Glutamatergic neuron (in vitro differentiated cells): ENCODE measurements at regions not wholly inside any gene's neighbourhood (a gene's known extent, or its start where the extent isn't known, plus 50 kb on each side); places are given as distances from the start of the nearest gene placed in this dataset.

Experiments used
- DNase-seq: peaks from one replicate; pipeline ENCODE4 v3.0.0; 2022
- H3K27ac Mint-ChIP-seq: one replicate; pipeline ENCODE4 v1.8.0; 2020; ENCODE audit warnings: mild to moderate bottlenecking, mixed read lengths, inconsistent platforms; ENCODE audit not compliant: unreplicated experiment
- H3K27me3 Mint-ChIP-seq: one replicate; pipeline ENCODE4 v1.8.0; 2020; ENCODE audit warnings: mild to moderate bottlenecking, moderate library complexity, mixed read lengths, inconsistent platforms; ENCODE audit not compliant: unreplicated experiment
- H3K36me3 Mint-ChIP-seq: one replicate; pipeline ENCODE4 v1.8.0; 2020; ENCODE audit warnings: mild to moderate bottlenecking, mixed read lengths, inconsistent platforms; ENCODE audit not compliant: unreplicated experiment
- H3K4me1 Mint-ChIP-seq: one replicate; pipeline ENCODE4 v1.8.0; 2020; ENCODE audit warnings: mild to moderate bottlenecking, low read depth, mixed read lengths, inconsistent platforms; ENCODE audit not compliant: unreplicated experiment
- H3K4me3 Mint-ChIP-seq: one replicate; pipeline ENCODE4 v1.8.0; 2020; ENCODE audit warnings: mild to moderate bottlenecking, mixed read lengths, inconsistent platforms; ENCODE audit not compliant: unreplicated experiment
- H3K9me3 Mint-ChIP-seq: one replicate; pipeline ENCODE4 v1.8.0; 2020; ENCODE audit warnings: mild to moderate bottlenecking, moderate library complexity, mixed read lengths, inconsistent platforms; ENCODE audit not compliant: unreplicated experiment
- CTCF ChIP-seq: fragments of 200-600 bp; sonication (generic); IDR thresholded peaks from one replicate; pipeline ENCODE4 v1.5.0; 2021; ENCODE audit not compliant: partially characterized antibody, unreplicated experiment

GRCh38 chr11:101718402-101718801 lies 134.6 kb upstream of the TRPC6 start:
- Mint-ChIP-seq H3K4me1 (no peaks in the 10 kb centered on the region), H3K27ac (no peak overlapping the region), H3K4me3 (no peak overlapping the region), H3K36me3 (no peaks in the 10 kb centered on the region), H3K9me3 (no peaks in the 10 kb centered on the region), H3K27me3 (no peaks in the 10 kb centered on the region)
- no peak for TF ChIP-seq CTCF
- no peak for DNase-seq

DNA sequence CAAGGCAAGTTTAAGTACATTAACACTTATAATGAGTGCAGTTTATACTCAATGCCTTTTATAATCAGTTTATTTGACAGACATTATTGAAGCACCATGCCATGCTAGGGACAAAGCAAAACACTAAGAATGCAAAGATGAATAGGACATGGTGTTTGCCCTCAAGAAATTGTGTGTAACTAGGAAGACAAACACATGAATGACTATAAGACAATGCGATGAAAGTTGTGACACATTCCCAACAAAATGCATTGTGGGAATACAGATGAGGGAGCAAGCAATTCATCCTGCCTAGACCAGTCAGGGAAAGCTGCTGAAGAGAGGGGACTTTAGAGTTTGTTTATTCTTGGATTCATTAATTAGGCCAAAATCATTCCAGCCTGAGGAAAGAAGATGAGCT lies 133.8 kb upstream of the TRPC6 start:
- Mint-ChIP-seq H3K27ac (no peak overlapping the region), H3K4me1 (no peaks in the 10 kb centered on the region), H3K9me3 (peaks cover 2% of the 10 kb centered on the region), H3K4me3 (no peak overlapping the region), H3K36me3 (no peaks in the 10 kb centered on the region), H3K27me3 (no peaks in the 10 kb centered on the region)
- TF ChIP-seq CTCF = no peak
- no peak for DNase-seq

GRCh38 chr11:101715281-101715680 lies 131.5 kb upstream of the TRPC6 start:
- Mint-ChIP-seq H3K4me1 (no peaks in the 10 kb centered on the region), H3K36me3 (no peaks in the 10 kb centered on the region), H3K27me3 (no peaks in the 10 kb centered on the region), H3K27ac (no peak overlapping the region), H3K4me3 (no peak overlapping the region), H3K9me3 (peaks cover 2% of the 10 kb centered on the region)
- no peak for DNase-seq
- TF ChIP-seq CTCF = no peak

DNA sequence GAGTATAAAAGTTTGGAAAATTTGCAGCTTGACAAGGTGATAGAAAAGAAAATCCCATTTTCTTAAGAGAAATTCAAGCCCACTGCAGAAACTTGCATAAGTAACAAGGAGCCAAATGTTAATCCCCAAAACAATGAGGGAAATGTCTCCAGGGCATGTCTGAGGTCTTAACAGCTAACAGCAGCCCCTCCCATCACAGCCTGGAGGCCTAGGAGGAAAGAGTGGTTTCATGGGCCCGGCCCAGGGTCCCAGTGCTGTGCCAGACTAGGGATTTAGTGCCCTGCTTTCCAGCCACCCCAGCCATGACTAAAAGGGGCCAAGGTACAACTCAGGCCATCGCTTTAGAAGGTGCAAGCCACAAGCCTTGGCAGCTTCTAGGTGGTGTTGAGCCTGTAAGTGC lies 123.7 kb upstream of the TRPC6 start:
- Mint-ChIP-seq H3K4me3 (no peak overlapping the region), H3K4me1 (no peaks in the 10 kb centered on the region), H3K36me3 (no peaks in the 10 kb centered on the region), H3K27me3 (no peaks in the 10 kb centered on the region), H3K9me3 (no peaks in the 10 kb centered on the region), H3K27ac (no peak overlapping the region)
- no peak for DNase-seq
- TF ChIP-seq CTCF = no peak

DNA sequence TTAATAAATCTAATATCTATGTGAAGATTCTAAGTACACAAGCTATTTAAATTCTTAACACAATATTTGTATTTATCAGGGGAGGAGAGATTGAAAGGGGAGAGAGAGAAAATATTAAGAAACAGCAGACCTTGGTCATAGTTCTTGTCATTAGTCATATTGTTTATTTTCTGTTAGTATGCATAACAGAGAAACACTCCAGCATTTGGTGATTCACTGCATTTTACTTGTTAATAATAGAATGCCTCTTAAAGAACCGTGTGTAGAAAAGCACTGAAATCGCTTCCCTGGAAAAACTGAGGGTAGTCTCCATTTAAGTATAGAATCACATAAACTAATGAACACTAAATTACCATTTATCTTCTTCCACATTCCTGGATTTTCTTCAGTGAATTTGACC lies 122.7 kb upstream of the TRPC6 start:
- H3K27ac Mint-ChIP-seq = no peak overlapping the region
- H3K36me3 Mint-ChIP-seq = no peaks in the 10 kb centered on the region
- H3K4me3 Mint-ChIP-seq = no peak overlapping the region
- no peaks in the 10 kb centered on the region for H3K4me1 Mint-ChIP-seq
- no peak for DNase-seq
- no peaks in the 10 kb centered on the region for H3K9me3 Mint-ChIP-seq
- no peak for TF ChIP-seq CTCF
- no peaks in the 10 kb centered on the region for H3K27me3 Mint-ChIP-seq
